ENCODE measurements at regions not wholly inside any gene's neighbourhood (a gene's known extent, or its start where the extent isn't known, plus 50 kb on each side); places are given as distances from the start of the nearest gene placed in this dataset.

DNA sequence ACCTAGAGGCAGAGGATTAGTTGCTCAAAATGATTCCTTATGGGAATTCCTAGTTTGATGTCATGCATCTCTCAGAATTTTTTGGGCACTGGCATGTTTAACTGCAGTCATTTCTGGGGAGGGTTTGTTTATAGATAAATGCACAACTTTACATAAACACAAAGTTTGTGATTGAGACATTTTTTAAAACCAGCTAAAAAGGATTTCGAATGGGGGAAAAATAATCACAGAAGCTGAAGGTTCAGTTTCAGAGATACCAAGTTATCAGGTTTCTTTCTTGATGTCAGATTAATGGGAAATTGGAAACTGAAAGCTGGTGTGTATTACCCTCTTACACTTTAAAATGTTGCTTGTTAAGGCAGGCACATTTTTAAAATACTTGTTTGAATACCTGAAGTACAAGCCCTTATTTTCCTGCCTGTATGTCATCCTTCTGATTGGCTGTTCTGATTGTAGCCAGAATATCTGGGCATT is 72.1 kb downstream of the DISP1 start:
- TF ChIP-seq CSDC2 (CRISPR knock-in tag; IDR thresholded peaks at IDR 0.05) (no peak), PPARA (CRISPR knock-in tag; IDR thresholded peaks at IDR 0.05; ENCODE audit: borderline replicate concordance) (no peak), ZFP30 (CRISPR knock-in tag; IDR thresholded peaks at IDR 0.05) (no peak)
- TF ChIP-seq, protein P1, sequence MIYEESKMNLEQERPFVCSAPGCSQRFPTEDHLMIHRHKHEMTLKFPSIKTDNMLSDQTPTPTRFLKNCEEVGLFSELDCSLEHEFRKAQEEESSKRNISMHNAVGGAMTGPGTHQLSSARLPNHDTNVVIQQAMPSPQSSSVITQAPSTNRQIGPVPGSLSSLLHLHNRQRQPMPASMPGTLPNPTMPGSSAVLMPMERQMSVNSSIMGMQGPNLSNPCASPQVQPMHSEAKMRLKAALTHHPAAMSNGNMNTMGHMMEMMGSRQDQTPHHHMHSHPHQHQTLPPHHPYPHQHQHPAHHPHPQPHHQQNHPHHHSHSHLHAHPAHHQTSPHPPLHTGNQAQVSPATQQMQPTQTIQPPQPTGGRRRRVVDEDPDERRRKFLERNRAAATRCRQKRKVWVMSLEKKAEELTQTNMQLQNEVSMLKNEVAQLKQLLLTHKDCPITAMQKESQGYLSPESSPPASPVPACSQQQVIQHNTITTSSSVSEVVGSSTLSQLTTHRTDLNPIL (CRISPR knock-in tag; IDR thresholded peaks at IDR 0.05; ENCODE audit: low read depth), result no peak
- TF ChIP-seq, protein P2, sequence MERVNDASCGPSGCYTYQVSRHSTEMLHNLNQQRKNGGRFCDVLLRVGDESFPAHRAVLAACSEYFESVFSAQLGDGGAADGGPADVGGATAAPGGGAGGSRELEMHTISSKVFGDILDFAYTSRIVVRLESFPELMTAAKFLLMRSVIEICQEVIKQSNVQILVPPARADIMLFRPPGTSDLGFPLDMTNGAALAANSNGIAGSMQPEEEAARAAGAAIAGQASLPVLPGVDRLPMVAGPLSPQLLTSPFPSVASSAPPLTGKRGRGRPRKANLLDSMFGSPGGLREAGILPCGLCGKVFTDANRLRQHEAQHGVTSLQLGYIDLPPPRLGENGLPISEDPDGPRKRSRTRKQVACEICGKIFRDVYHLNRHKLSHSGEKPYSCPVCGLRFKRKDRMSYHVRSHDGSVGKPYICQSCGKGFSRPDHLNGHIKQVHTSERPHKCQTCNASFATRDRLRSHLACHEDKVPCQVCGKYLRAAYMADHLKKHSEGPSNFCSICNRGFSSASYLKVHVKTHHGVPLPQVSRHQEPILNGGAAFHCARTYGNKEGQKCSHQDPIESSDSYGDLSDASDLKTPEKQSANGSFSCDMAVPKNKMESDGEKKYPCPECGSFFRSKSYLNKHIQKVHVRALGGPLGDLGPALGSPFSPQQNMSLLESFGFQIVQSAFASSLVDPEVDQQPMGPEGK (CRISPR knock-in tag; IDR thresholded peaks at IDR 0.05; ENCODE audit: borderline replicate concordance), result no peak
